ENCODE measurements at regions not wholly inside any gene's neighbourhood (a gene's known extent, or its start where the extent isn't known, plus 50 kb on each side); places are given as distances from the start of the nearest gene placed in this dataset.

DNA sequence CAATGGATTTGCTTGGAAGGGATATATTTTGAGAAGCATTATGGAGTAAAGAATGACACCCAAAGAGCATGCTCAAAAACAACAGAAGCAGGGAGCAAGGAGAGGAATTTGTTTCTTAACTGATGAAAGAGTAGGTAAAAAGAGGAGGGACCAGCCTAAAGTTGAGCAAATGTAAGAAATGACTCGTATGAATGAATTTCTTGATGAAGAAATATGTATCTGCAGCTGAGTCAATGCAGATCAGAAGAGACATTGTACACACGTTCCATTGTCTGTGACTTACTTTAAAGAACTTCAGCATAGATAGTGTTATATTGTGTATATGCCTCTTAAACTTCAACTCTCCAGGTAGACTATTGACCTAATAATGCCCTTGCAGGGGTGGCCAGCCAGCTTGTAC, 112.7 kb upstream of the NREP start:
- no peak overlapping the region for H3K4me3 ChIP-seq
- intact Hi-C loops (cut with micrococcal nuclease): no loop called here
- no peak overlapping the region for H3K27ac ChIP-seq (replicated peaks)
- no peak for TF ChIP-seq CTCF (IDR thresholded peaks at IDR 0.05; ENCODE audit: borderline replicate concordance)
- H3K27me3 ChIP-seq (ENCODE audit: low read depth): no peaks in the 10 kb centered on the region
- H3K4me1 ChIP-seq: no peaks in the 10 kb centered on the region
- no peaks in the 10 kb centered on the region for H3K36me3 ChIP-seq
- no peaks in the 10 kb centered on the region for H3K9me3 ChIP-seq (replicated peaks)
- DNase-seq: no peak

DNA sequence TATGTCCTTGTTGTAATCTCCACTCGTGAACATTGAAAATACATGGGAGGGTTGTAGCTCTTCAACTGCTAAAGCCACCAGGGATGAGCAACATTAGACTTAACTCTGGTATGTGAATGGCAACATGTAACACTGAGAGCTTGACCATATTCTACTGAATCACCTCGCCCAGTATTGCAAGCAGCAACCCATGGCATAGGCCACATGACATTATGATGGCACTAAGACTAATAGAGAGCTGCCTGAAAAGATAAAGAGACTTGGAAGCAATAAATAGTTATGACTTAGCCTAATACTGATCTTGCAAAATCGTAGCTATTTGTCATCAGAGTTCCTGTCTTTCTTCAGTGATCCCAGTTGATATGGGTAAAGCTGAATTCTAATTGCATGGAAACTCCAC, 108.4 kb upstream of the NREP start:
- Histone ChIP-seq H3K4me1 (peaks cover under 1% of the 10 kb centered on the region), H3K27me3 (ENCODE audit: low read depth) (no peaks in the 10 kb centered on the region), H3K36me3 (no peaks in the 10 kb centered on the region), H3K27ac (replicated peaks) (no peak overlapping the region), H3K9me3 (replicated peaks) (no peaks in the 10 kb centered on the region), H3K4me3 (no peak overlapping the region)
- TF ChIP-seq CTCF (IDR thresholded peaks at IDR 0.05; ENCODE audit: borderline replicate concordance): no peak
- intact Hi-C loops (cut with micrococcal nuclease): no loop called here
- no peak for DNase-seq

DNA sequence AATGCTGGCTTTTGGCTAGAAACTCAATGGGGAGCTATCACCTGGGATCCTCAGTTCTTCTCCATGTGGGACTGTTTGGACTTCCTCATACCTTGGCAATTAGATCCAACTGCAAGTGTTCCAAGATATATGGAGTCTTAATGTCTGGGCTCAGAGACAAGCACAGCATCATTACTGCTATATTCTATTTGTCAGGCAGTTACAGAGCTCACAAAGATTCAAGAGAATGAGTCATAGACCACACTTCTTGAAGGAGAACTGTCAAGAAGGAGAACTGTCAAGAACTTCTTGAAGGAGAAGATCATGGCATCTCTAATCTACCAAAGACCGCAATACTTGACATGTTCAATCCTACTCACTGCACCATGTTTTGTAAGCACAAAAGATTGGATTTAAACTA, 106.8 kb upstream of the NREP start:
- Histone ChIP-seq H3K9me3 (replicated peaks) (no peaks in the 10 kb centered on the region), H3K4me1 (peaks cover 16% of the 10 kb centered on the region), H3K27ac (replicated peaks) (no peak overlapping the region), H3K4me3 (no peak overlapping the region), H3K36me3 (no peaks in the 10 kb centered on the region), H3K27me3 (ENCODE audit: low read depth) (no peaks in the 10 kb centered on the region)
- no peak for DNase-seq
- intact Hi-C loops (cut with micrococcal nuclease): no loop called here
- TF ChIP-seq CTCF (IDR thresholded peaks at IDR 0.05; ENCODE audit: borderline replicate concordance): no peak

DNA sequence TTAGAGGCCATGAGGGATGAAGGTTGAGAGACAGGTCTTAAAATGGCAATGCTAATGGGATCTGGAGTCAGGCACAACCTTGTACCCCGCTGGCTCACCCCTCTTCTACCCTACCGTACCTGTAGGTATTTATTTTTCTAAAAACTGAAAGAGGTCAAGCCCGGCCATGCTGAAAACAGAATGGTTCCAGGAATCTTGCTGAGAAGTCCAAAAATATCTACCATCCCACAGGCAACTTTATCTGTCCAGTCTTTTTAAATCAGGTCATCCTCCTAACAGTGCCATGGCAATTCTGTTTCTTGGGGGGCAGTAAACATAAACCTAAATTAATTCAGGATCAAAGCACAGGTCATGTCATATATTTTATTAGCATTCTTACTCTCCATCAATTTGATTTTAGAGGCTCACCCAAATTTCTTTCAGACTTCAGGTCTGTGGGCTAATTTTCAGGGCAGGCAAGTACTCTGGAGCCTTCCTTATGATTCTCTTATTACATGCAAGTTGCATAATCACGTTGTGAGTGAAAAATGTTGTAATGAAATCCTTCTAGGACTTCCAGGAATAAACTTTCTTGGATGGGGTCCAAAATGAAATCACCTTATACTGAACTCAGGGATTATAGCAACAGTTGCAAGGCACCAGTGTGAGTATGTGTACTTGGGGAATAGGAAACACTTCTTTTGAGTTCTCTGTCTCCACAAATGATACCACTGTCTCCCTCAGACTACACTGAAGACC, 102.7 kb upstream of the NREP start:
- TF ChIP-seq CTCF (IDR thresholded peaks at IDR 0.05; ENCODE audit: borderline replicate concordance): no peak
- Histone ChIP-seq H3K36me3 (no peaks in the 10 kb centered on the region), H3K4me1 (peaks cover 52% of the 10 kb centered on the region), H3K4me3 (no peak overlapping the region), H3K27ac (replicated peaks) (peak overlapping the region; percentile 57), H3K9me3 (replicated peaks) (no peaks in the 10 kb centered on the region), H3K27me3 (ENCODE audit: low read depth) (no peaks in the 10 kb centered on the region)
- intact Hi-C loops (cut with micrococcal nuclease): no loop called here
- DNase-seq: no peak

DNA sequence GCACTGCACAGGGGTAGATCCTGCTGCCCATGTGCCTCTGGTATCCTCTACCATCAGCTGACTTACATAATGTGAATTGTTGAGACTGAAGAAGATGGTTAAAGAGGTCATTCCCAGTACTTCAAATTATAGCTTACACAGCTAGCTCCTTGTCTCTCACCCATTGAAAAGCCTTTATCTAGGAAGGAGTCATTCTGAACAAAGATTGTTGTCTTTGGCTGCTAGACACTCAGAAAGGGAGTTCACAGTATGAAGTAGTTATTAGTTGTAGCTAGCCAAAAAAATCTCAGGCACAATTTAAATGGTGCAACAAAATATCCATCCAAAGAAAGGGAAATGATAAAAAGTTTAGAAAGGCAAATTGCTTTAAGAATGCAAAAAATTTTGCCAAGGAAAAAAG, 102.0 kb upstream of the NREP start:
- Histone ChIP-seq H3K36me3 (no peaks in the 10 kb centered on the region), H3K4me1 (peaks cover 59% of the 10 kb centered on the region), H3K4me3 (no peak overlapping the region), H3K9me3 (replicated peaks) (no peaks in the 10 kb centered on the region), H3K27ac (replicated peaks) (peak overlapping the region; percentile 57), H3K27me3 (ENCODE audit: low read depth) (no peaks in the 10 kb centered on the region)
- TF ChIP-seq CTCF (IDR thresholded peaks at IDR 0.05; ENCODE audit: borderline replicate concordance): no peak
- no peak for DNase-seq
- intact Hi-C loops (cut with micrococcal nuclease): no loop called here

Measured in left ventricle myocardium inferior (tissue), 1 donor.